ENCODE measurements at regions not wholly inside any gene's neighbourhood (a gene's known extent, or its start where the extent isn't known, plus 50 kb on each side); places are given as distances from the start of the nearest gene placed in this dataset.
A peak's percentile ranks its signal among the peaks of the same experiment; 100 is the strongest.

GRCh38 chr10:128835361-128835760 lies 631.7 kb upstream of the MGMT start:
- no peak for FAIRE-seq

DNA sequence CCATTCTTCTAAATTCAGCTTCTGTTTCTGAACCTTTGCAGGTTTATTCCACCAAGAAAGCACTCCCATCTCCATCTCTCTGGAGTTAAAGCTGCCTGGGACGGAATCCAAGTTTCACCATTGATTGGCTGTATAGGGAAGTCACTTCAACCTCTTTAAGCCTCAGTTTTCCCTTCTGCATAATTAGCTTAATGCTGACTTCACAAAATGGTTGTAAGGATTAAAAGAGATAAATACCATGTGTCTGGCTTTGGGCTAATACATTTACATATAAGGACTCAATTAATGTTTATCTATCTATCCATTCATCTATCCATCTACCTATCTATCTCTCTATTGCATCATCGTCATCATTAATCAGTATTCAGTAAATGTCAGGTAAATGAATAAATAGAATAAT lies 629.6 kb upstream of the MGMT start:
- FAIRE-seq, result no peak

DNA sequence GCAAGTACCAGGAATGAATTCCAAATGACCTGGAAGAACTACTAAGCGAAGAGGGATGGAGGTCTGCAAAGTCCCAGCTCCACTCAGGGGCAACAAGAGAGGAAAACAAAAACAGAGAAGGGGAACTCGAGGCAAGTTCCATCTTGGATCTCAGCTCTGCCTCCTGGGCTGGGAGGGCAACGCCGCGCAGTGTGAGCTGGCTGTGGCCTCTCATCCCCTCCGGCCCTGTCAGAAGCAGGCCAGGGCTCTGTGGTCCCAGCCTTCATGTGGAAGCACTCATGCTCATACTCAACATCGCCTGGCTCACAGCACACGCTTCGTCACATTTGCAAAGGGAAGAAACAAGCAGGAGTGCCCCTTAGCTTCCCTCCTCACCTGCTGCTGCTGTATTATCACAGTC lies 627.9 kb upstream of the MGMT start:
- FAIRE-seq, result no peak

GRCh38 chr10:128839701-128840100 lies 627.3 kb upstream of the MGMT start:
- FAIRE-seq, result peak; percentile 95

DNA sequence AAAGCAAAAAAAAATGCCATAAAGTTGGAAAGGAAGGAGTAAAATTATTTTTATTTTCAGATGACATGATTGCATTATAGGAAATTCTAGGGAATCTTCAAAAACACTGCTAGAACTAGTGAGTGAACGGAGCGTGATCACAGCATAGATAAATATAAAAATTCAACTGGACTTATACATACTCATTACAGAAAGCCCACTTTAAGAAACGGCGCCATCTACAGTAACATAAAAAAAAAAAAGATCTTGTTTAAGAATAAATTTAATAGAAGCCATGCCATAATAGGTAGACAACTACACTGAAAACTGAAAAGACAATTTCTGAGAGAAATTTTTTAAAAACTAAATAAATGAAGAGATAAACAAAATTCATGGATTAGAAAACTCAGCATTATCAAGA lies 623.1 kb upstream of the MGMT start:
- FAIRE-seq, result peak; percentile 61

GRCh38 chr10:128846927-128847326 lies 620.1 kb upstream of the MGMT start:
- FAIRE-seq, result no peak

DNA sequence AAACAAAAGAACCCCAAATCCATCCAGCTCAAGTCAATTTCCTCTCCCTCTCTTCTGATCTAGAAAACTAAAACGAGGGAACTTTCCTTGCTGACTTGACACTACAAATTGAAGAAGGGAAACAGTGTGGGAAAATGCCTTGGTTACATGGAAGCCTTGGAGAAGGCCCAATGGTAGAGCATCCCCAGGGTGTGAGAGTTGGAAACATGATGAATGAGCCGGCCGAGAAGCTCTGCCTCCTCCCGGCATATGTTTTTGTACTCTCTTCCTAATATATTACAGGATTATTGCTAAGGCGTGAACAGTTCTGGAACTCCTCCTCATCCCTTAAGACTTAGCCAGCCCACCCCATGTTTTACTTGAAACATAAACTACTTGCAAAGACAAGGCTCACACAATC lies 618.2 kb upstream of the MGMT start:
- no peak for FAIRE-seq

DNA sequence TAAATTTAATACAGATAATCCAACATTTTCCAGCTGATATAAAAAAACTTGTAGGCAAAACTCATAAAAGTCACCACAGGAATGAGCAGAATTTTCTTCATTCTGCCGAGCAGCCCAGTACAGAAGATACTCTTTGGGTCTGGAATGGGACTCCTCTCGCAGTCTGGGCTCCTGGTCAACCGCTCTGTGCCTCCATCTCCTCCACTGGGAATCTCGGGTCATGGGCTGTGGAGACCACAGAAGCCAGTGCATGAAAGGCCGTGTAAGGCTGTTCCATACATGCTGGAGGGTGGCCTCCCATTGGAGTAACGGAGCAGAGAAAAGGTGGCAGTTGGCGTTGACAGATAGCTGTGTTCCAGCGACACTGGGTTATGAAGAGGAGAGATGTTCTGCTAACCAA lies 616.4 kb upstream of the MGMT start:
- no peak for FAIRE-seq

GRCh38 chr10:128851281-128851680 lies 615.8 kb upstream of the MGMT start:
- no peak for FAIRE-seq

- no peak for FAIRE-seq
Measured at GRCh38 chr10:128851726-128852125, 615.3 kb upstream of the MGMT start.

- no peak for FAIRE-seq
Measured at GRCh38 chr10:128852449-128852848, 614.6 kb upstream of the MGMT start.

DNA sequence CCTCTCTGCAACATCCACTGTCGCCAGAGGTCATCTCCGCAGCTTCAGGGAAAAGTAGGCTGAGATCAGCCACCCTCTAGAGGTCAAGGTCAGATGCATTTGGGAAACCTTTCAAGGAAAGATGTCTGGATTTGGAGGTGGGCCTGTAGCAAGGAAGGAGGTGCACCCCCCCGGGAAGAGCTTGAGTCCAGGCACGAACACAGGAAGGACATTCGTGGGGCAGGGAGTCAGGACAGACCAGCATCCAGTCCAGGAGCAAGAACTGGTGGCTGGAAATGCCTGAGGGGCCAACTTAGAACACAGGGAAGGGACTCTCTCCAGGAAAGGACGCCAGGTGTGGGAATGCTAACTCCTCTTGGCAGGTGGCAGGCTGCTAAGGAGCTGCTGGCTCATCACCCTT lies 614.1 kb upstream of the MGMT start:
- no peak for FAIRE-seq

- no peak for FAIRE-seq
Measured at GRCh38 chr10:128853537-128853936, 613.5 kb upstream of the MGMT start.

- no peak for FAIRE-seq
Measured at GRCh38 chr10:128854204-128854603, 612.8 kb upstream of the MGMT start.

DNA sequence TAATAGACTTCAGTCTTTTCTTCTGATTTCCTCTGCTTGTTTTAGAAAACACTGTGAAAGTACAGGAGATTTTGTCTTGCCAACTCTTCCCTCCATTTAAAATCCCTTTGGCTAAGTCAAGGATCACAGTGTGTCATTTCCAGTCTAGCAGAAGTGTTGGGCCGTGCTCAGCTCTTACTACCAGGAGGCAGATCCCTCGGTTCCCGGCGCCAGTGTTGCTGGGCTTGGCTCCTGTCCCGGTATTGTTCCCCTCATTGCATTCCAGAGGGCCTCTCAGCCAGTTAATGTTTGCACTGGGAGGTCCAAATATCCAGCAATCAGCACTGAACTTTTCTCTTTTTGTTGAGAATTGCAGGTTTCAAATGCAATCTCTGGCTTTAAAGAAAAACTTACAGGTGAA lies 612.1 kb upstream of the MGMT start:
- no peak for FAIRE-seq

DNA sequence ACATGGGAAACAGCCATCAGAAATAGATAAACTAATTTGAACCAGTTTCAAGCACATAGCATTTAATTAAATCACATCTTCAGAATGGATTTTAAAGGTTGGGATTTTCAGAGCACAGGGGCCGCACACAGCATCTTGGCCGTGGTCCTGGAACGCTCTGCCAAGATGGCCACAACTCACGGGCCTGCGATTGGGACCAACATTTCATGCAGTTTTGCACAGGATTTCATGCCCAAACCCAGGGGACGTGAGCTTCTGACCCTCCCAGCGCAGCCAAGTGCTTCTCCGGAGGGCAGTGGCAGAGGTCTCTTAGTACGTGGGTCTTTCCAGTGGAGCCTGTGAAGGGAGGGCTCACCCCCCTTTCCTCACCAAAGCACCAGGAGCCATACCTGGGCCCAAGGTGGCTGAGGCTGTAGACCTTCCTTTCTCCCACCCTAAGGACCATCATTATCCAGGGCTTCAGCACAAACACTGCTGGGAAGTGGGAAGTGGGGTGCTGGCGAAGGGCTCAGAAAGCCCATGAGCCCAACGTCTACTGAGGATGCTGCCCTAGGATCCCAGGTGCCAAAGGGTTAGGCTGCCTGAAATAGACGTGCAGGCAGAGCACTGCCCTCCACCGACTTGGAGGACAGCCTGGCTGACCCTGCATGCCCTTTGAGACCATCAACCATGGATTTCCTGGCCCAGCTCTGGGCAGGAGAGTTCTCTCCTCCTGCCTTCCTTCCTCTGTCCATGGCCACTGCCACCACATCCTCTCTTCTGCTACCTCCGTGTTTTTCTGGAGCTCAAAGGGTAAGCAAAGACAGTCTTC lies 611.2 kb upstream of the MGMT start:
- FAIRE-seq, result no peak

GRCh38 chr10:128859738-128860386 lies 607.2 kb upstream of the MGMT start:
- no peak for FAIRE-seq

DNA sequence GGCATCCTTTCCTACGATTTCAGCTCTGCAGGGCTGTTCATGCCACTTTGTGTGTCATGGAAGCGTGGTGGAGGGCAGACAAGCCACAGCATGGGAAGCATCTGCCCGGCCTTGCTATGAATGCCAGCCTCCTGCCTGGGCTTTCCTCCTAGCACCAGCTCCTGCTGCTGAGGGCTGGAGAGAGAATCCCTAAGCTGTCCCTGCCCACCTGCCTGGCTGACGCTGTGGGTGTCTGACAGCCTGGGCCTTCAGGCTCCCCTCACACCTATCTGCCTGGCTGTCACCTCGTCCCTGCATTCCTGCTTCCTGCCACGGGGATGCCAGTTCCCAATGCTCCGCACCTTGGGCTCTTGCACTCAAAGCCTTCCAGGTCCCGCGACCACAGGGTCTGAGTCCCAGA lies 606.5 kb upstream of the MGMT start:
- no peak for FAIRE-seq

DNA sequence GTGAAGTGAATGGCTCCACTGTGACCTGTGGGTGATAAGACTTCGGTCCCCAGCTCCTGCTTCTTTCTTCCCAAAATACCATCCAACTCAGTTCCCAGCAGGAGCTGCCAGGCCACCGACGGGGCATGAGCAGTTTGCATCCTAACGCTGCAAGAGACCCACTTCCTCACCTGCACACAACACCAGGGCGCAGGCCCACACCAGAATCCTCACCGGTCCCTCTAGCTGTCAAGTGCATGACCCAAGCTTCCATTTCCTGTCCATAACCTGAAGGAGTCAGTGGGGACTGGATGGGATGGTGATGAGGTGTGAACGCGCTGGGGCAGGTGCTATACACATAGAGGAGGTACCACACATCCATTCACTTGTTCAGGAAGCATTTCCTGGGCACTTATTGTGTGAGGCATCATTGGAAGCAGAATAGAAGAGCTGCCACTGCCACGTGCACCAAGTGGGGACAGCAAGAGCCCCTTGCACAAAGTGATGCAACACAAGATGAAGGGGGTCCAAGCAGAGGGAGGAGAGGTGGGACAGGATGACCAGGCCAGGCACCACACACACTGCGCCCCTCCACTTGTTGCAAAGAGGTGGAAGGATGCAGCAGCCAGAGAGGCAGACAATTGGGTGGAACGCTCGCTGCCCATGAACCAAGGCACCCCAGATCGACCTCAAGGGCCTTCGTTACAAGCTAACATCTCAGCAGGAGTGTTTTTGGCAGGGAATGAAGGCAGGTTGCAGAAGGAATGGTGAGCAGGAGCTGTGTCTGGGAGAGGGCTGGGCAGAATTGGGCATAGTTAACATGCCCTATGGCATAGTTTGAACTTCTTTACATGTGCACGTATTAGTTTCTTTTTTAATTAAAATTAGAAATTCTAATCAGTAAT lies 605.8 kb upstream of the MGMT start:
- FAIRE-seq, result no peak

DNA sequence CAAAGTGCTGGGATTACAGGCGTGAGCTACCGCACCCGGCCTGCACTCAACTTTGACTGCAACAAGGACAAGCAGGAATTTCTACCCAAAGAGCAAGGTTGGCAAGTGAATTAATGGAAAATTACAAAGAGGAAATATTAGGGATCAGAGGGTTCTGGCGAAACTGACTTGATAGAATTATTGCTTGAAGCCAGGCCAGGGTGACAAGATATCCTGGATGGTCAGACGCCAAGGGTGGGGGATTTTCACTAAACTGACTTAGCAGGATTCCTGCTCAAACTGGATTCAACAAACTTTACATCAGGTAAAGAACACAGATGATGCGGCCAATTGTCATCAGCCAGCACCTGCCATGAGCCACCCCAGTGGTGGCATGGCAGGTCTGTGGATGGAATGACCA lies 603.6 kb upstream of the MGMT start:
- FAIRE-seq, result no peak

- FAIRE-seq, result no peak
Measured at GRCh38 chr10:128863823-128864405, 603.1 kb upstream of the MGMT start.

DNA sequence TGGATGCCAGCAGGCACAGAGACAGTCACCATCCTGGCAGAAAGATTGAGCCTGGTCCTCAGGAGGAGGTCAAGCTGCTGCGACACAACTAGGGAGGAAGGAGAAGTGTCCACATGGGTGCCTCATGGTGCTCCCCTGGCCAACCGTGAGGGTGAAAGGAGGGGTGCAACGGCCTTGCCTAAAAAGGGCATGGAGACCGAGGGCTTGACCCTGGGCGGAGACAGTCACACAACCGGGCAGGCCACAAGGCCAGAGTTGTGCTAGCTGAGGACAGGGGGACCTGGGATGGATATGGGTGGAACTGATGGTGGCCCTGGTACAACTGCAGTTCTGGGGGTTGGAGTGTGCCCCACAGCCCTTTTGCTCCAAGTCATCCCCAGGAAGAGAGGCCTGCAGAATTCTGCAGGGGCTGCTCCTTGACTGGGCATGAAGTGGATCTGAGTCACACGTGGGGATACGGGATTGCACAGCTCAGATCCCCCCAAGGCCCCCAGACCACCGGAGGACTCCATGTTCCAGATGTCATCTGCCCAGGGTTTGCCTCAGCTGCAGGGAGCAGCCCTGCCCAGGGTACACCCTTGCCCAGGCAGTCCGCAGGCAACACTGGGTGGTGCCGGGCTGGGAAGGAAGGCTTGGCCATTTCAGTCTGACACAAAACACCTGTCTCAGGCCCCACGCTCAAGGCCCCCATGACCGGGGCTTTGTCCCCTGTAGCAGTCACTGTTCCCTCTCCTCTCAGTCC lies 602.3 kb upstream of the MGMT start:
- no peak for FAIRE-seq

Measured in endometrium (tissue), 2 donors.